Epithelial cell of esophagus (primary cell): ENCODE measurements at regions not wholly inside any gene's neighbourhood (a gene's known extent, or its start where the extent isn't known, plus 50 kb on each side); places are given as distances from the start of the nearest gene placed in this dataset.
"Not testable (repeated sequence)": the region's sequence is repeated elsewhere in the genome, so short reads cannot be mapped to it uniquely, and the experiment has no call there.

Experiments
- DNase-seq: peaks from one replicate; pipeline ENCODE4 v3.0.0; 2010; ENCODE audit warnings: low read depth
- H3K4me3 ChIP-seq: 2 replicates; pipeline ENCODE4 v1.5.1; 2011; ENCODE audit warnings: mild to moderate bottlenecking, low read length, control low read depth
- TF ChIP-seq, protein P1 (sequence below): IDR thresholded peaks from 2 replicates; pipeline ENCODE4 v1.5.1; 2011; ENCODE audit warnings: low read depth, mild to moderate bottlenecking, low read length, control low read depth, inconsistent platforms; ENCODE audit not compliant: insufficient read depth; ENCODE audit errors: missing control alignments

DNA sequence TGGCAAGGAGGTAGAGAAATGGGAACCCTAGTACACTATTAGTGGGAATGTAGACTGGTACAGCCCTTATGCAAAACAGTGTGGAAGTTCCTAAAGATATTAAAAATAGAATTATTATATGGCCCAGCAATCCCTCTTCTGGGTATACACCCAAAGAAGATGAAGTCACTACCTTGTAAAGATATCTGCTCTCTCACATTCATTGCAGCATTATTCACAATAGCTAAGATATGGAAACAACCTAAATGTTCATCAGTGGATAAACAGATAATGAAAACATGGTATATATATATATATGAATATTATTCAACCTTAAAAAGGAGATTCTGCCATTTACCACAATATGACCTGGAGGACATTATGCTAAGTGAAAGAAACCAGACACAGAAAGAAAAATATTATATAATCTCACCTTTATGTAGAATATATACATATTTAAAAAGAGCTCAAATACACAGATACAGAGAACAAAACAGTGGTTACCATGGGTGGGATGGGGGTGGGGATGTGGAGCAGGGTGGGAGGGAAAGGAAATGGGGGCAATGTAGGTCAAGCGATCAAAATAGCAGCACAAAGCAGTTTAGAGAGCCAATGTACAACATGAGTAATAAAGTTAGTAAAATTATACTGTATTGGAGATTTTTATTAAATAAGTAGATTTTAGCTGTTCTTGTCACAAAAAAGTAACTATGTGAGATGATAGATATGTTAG lies 138.6 kb downstream of the SPRY1 start:
- TF ChIP-seq, protein P1, sequence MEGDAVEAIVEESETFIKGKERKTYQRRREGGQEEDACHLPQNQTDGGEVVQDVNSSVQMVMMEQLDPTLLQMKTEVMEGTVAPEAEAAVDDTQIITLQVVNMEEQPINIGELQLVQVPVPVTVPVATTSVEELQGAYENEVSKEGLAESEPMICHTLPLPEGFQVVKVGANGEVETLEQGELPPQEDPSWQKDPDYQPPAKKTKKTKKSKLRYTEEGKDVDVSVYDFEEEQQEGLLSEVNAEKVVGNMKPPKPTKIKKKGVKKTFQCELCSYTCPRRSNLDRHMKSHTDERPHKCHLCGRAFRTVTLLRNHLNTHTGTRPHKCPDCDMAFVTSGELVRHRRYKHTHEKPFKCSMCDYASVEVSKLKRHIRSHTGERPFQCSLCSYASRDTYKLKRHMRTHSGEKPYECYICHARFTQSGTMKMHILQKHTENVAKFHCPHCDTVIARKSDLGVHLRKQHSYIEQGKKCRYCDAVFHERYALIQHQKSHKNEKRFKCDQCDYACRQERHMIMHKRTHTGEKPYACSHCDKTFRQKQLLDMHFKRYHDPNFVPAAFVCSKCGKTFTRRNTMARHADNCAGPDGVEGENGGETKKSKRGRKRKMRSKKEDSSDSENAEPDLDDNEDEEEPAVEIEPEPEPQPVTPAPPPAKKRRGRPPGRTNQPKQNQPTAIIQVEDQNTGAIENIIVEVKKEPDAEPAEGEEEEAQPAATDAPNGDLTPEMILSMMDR, result no peak
- H3K4me3 ChIP-seq, result no peak overlapping the region
- no peak for DNase-seq

DNA sequence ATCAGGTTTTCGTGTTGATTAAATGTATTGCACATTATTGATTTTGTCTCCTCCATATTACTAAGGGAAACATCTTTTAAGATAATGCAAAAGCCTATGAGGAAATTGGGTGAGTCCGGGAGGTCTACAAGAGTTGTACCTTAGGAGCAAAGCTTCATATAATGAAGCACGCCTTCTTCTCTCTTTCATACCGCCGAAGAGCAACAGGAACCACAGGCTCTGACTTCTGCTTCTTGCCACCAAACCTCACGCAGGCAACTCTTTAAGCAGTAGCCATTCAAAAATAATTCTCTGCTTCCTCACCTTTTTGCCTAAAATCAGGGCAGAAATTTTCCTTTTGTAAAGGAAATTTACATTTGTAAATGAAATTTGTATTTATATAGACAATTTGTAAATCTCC lies 139.6 kb downstream of the SPRY1 start:
- TF ChIP-seq, protein P1, result no peak
- H3K4me3 ChIP-seq, result no peak overlapping the region
- no peak for DNase-seq

DNA sequence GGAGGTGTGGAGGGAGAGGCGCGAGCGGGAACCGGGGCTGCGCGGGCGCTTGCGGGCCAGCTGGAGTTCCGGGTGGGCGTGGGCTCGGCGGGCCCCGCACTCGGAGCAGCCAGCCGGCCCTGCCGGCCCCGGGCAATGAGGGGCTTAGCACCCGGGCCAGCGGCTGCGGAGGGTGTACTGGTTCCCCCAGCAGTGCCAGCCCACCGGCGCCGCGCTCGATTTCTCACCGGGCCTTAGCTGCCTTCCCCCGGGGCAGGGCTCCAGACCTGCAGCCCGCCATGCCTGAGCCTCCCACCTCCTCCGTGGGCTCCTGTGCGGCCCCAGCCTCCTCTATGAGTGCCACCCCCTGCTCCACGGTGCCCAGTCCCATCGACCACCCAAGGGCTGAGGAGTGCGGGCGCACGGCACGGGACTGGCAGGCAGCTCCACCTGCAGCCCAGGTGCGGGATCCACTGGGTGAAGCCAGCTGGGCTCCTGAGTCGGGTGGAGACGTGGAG lies 141.4 kb downstream of the SPRY1 start:
- H3K4me3 ChIP-seq, DNase-seq: not testable (repeated sequence)

DNA sequence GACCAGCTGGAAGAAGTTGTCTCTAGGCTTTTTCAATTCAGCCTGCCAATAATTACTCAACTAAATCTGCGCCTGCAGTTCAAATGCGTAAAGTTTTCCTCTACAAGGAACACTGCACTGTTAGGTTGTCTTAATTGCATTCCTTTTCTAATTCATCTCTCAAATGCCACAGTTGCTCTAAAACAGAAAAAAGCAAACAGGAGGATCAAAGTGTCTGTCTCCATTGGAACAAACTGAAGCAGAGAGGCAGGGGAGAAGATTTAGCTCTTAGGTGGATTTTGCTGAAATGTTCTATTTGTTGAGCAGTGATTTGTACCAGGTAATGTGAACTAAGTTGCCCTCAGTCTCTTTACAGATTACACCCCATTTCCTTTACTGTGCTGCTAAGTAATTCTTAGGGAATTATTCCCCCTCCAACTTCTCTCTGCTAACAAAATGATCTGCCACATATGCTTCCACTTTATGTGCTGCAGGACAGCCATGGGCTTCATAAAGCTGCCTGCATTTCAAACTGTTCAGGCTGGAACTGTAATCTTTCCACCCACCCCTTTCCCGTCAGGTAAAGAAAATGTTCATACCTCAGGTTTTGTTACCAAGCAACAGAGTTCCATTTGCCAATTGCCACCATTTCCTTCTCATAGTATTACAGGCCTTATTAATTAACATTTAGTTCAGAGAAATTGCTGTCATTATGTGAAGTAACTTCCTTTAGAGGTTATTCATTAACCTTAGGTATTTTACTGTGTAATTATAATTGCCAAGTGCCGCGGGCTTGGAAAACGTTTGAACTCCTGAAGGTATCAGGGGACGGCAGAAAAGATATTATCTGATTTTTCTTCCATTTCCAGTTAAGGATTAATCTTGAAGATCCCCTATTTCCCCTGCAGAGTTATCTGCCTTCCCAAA lies 149.3 kb downstream of the SPRY1 start:
- H3K4me3 ChIP-seq, result no peak overlapping the region
- TF ChIP-seq, protein P1, result no peak
- no peak for DNase-seq

DNA sequence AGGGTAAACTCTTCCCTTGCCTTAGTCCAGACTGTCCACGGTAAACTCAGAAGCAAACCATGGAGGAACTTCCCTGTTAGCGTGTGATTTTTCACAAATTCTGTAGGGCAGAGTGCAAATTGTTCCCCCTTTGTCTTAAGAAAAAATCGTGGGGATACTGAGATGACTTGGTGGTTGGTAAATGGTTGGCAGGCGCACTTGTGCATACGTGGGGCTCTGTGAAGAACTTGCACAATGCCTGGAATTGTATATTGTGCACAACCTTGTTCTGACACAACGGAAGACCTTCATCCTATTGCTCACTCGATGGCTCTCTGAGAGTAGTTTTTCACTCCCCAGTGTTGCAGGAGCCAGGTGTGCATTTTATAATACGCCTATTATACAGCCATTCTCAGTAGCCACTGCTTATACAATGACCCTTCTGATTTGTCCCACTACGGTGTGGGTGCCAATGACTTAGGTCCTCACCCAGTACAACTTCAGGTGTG lies 150.0 kb downstream of the SPRY1 start:
- no peak overlapping the region for H3K4me3 ChIP-seq
- TF ChIP-seq, protein P1, result no peak
- peak; percentile 10 for DNase-seq

DNA sequence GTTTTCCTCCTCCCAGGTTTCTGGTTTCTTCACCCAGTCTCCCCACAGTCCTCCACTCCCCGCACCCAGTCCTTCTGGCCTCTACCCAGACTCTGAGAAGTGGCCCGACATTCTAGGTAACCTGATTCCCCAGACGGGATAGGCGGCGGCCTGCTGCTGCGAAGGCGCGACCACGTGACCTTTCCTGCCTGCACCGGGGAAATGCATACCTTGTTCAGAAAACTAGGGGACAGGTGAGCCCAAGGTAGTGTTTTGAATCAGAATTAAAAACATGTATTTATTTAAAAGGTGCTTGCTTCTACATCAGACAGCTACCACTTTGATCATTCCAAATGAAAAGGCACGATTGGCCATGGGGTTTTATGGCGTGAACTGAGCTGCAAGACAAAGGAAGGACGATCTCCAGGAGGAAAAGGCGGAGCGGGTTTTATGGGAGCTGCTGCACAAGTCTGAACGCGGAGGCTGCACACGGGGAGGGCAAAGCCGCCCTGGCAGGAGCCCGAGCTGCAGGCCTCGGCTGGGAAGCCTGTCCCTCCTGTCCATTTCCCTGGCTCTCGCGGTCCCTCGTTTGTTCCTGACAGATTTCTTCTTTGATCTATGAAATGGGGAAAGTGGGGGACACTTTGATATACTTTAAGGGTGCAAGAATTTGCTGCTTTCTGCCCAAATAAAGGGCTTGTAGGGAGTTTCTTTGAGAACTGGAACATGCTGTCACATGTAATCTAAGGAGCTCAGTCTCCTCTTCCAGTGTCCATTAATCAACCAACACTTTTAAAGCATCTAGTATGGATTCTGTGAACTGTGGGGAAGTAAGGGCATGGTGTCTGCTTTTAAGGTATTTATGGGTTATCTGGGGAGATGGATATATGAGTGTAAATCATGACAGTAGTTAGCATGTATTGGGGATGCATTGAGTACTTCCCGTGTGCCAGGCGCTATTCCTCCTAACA lies 150.9 kb downstream of the SPRY1 start:
- DNase-seq, result peak; percentile 80
- H3K4me3 ChIP-seq, result peak overlapping the region; percentile 19
- TF ChIP-seq, protein P1, result no peak
